IMR-90 (cell line): ENCODE measurements at regions not wholly inside any gene's neighbourhood (a gene's known extent, or its start where the extent isn't known, plus 50 kb on each side); places are given as distances from the start of the nearest gene placed in this dataset.

ENCODE experiments used
- ATAC-seq: fragments of 200-7000 bp; cut with Tn5 transposase; 2 replicates; pipeline ENCODE4 v1.9.1; 2020; ENCODE audit warnings: low read depth, mild to moderate bottlenecking, moderate library complexity
- BruUV-seq: library from RNA; stranded (reverse); fragments of 400-500 nt; replicated peaks from 2 replicates; lab custom pipeline; 2021; lab: Mats Ljungman, UMichigan
- CTCF ChIA-PET: fragments of 300-600 bp; formaldehyde crosslinking; extraction: SDS; loops from one replicate; lab custom pipeline; 2021; ENCODE audit warnings: antibody characterized with exemption; lab: Yijun Ruan, JAX
- POLR2A ChIA-PET: fragments of 300-600 bp; sonication (Branson Sonifier 250); formaldehyde crosslinking; loops from one replicate; lab custom pipeline; 2022; ENCODE audit warnings: antibody characterized with exemption; ENCODE audit not compliant: unreplicated experiment; lab: Charles Lee
- DNase-seq: peaks from one replicate; pipeline ENCODE4 v3.0.0; 2013
- H2AFZ ChIP-seq: replicated peaks from 2 replicates; pipeline ENCODE3; 2013; ENCODE audit warnings: low read length, mild to moderate bottlenecking; ENCODE audit not compliant: poor library complexity
- H2AK5ac ChIP-seq: 2 replicates; pipeline ENCODE4 v1.6.1; 2013; ENCODE audit warnings: low read depth, low read length, inconsistent platforms
- H2AK9ac ChIP-seq: replicated peaks from 2 replicates; pipeline ENCODE3; 2013; ENCODE audit warnings: mild to moderate bottlenecking, low read depth, low read length, moderate library complexity; ENCODE audit not compliant: poor library complexity
- H2BK120ac ChIP-seq: 2 replicates; pipeline ENCODE4 v1.6.1; 2013; ENCODE audit warnings: low read depth, low read length, inconsistent platforms
- H2BK15ac ChIP-seq: 3 replicates; pipeline ENCODE4 v1.6.1; 2013; ENCODE audit warnings: low read depth, low read length, inconsistent platforms
- H2BK20ac ChIP-seq: 2 replicates; pipeline ENCODE4 v1.6.1; 2013; ENCODE audit warnings: low read depth, mild to moderate bottlenecking, inconsistent platforms, low read length, moderate library complexity
- H2BK5ac ChIP-seq: 2 replicates; pipeline ENCODE4 v1.6.1; 2013; ENCODE audit warnings: mild to moderate bottlenecking, low read depth, low read length, inconsistent platforms; ENCODE audit not compliant: poor library complexity, severe bottlenecking
- H3K14ac ChIP-seq: replicated peaks from 2 replicates; pipeline ENCODE4 v1.6.1; 2013; ENCODE audit warnings: low read depth, low read length, inconsistent platforms
- H3K18ac ChIP-seq: 2 replicates; pipeline ENCODE4 v1.6.1; 2013; ENCODE audit warnings: low read depth, low read length, control low read depth
- H3K23ac ChIP-seq: 2 replicates; pipeline ENCODE4 v1.6.1; 2013; ENCODE audit warnings: low read depth, low read length, inconsistent platforms
- H3K27ac ChIP-seq: 2 replicates; pipeline ENCODE4 v1.5.1; 2013; ENCODE audit warnings: mild to moderate bottlenecking, control low read depth, low read length; ENCODE audit not compliant: insufficient read depth
- H3K27me3 ChIP-seq: 2 replicates; pipeline ENCODE4 v1.6.1; 2013; ENCODE audit warnings: low read length; ENCODE audit not compliant: control insufficient read depth, insufficient read depth
- H3K36me3 ChIP-seq: 2 replicates; pipeline ENCODE4 v1.6.1; 2013; ENCODE audit warnings: low read length, mixed read lengths; ENCODE audit not compliant: control insufficient read depth, insufficient read depth
- H3K4ac ChIP-seq: 2 replicates; pipeline ENCODE4 v1.6.1; 2013; ENCODE audit warnings: low read depth, low read length, inconsistent platforms
- H3K4me1 ChIP-seq: 2 replicates; pipeline ENCODE4 v1.6.1; 2013; ENCODE audit warnings: low read length, mixed read lengths; ENCODE audit not compliant: control insufficient read depth, insufficient read depth
- H3K4me2 ChIP-seq: 2 replicates; pipeline ENCODE4 v1.6.1; 2013; ENCODE audit warnings: low read depth, mild to moderate bottlenecking, control low read depth, low read length, moderate library complexity
- H3K4me3 ChIP-seq: 2 replicates; pipeline ENCODE4 v1.5.1; 2013; ENCODE audit warnings: low read depth, mild to moderate bottlenecking, control low read depth, low read length, moderate library complexity; ENCODE audit not compliant: insufficient read depth
- H3K56ac ChIP-seq: 2 replicates; pipeline ENCODE4 v1.6.1; 2013; ENCODE audit warnings: low read length, inconsistent platforms; ENCODE audit not compliant: insufficient read depth; ENCODE audit errors: extremely low read depth
- H3K79me1 ChIP-seq, 2 experiments: 2 replicates each; pipeline ENCODE4 v1.6.1; 2013; ENCODE audit warnings: low read length in 2 of 2, inconsistent platforms in 1 of 2, low read depth in 1 of 2
- H3K9ac ChIP-seq: 2 replicates; pipeline ENCODE4 v1.6.1; 2013; ENCODE audit warnings: low read depth, low read length, control low read depth
- H3K9me1 ChIP-seq: 2 replicates; pipeline ENCODE4 v1.6.1; 2013; ENCODE audit warnings: low read length, inconsistent platforms; ENCODE audit not compliant: insufficient read depth
- H3K9me3 ChIP-seq: 2 replicates; pipeline ENCODE4 v1.6.1; 2013; ENCODE audit warnings: low read length; ENCODE audit not compliant: control insufficient read depth, insufficient read depth
- H4K20me1 ChIP-seq: 2 replicates; pipeline ENCODE4 v1.6.1; 2013; ENCODE audit warnings: low read length, inconsistent platforms; ENCODE audit not compliant: insufficient read depth
- H4K5ac ChIP-seq: 2 replicates; pipeline ENCODE4 v1.6.1; 2013; ENCODE audit warnings: mild to moderate bottlenecking, low read depth, low read length, control low read depth
- H4K8ac ChIP-seq, 2 experiments: 2 replicates each; pipeline ENCODE4 v1.6.1; 2013; ENCODE audit warnings: low read depth in 2 of 2, low read length in 2 of 2, control low read depth in 1 of 2, inconsistent platforms in 1 of 2
- H4K91ac ChIP-seq: 2 replicates; pipeline ENCODE4 v1.6.1; 2013; ENCODE audit warnings: low read depth, low read length, inconsistent platforms; ENCODE audit not compliant: insufficient read depth
- CEBPB ChIP-seq: IDR thresholded peaks from 2 replicates; pipeline ENCODE4 v1.6.1; 2012; ENCODE audit warnings: low read depth, low read length, improper control_type of control experiment
- MAZ ChIP-seq: IDR thresholded peaks from 2 replicates; pipeline ENCODE4 v1.6.1; 2012; ENCODE audit warnings: low read depth, mild to moderate bottlenecking, low read length, improper control_type of control experiment, moderate library complexity, borderline replicate concordance
- NFE2L2 ChIP-seq: fragments of 150-350 bp; IDR thresholded peaks from 2 replicates; pipeline ENCODE4 v1.6.1; 2016; ENCODE audit warnings: low read depth, mild to moderate bottlenecking, low read length
- RAD21 ChIP-seq: IDR thresholded peaks from 2 replicates; pipeline ENCODE4 v1.6.1; 2012; ENCODE audit warnings: low read length, improper control_type of control experiment
- SMC3 ChIP-seq: fragments of 150-350 bp; IDR thresholded peaks from 2 replicates; pipeline ENCODE4 v1.6.1; 2016; ENCODE audit warnings: low read depth, mild to moderate bottlenecking, antibody characterized with exemption, low read length, moderate library complexity
- WGBS, 2 experiments: methylation state at CpG; one replicate each; pipeline versions ENCODE4 v1.1.5 to v1.1.7; 2013; ENCODE audit warnings: missing lambda C conversion rate in 2 of 2; ENCODE audit not compliant: insufficient read length in 1 of 2; ENCODE audit errors: extremely low coverage in 2 of 2; 5-methylcytosine and 5-hydroxymethylcytosine counted together
- dilution Hi-C: fragments of 300-500 bp; cut with HindIII; formaldehyde crosslinking; loops from one replicate; pipeline ENCODE4 v1.14.3; 2018; ENCODE audit warnings: low sequenced_read_pairs; ENCODE audit not compliant: unreplicated experiment
- in situ Hi-C: fragments of 300-500 bp; cut with MboI; formaldehyde crosslinking; loops from 3 replicates; pipeline ENCODE4 v1.14.3; 2019; ENCODE audit warnings: low sequenced_read_pairs, inconsistent platforms, mixed read lengths
- intact Hi-C: fragments of 100-400 bp; cut with micrococcal nuclease; formaldehyde crosslinking; loops from 2 replicates; pipeline ENCODE4 v1.10.0; 2022

GRCh38 chr21:19510057-19510456 lies 1106.5 kb upstream of the TMPRSS15 start:
- no peaks in the 10 kb centered on the region for H3K79me1 ChIP-seq
- H3K56ac ChIP-seq = no peak overlapping the region
- ChIA-PET CTCF (interaction anchor here (0.5 kb wide), 1 partner anchor 53 kb away, joined by 5 read pairs; no protein-coding TSS in a partner anchor), POLR2A (no interaction called here)
- no TSS peak for BruUV-seq
- H3K18ac ChIP-seq = no peak overlapping the region
- H2BK20ac ChIP-seq = no peak overlapping the region
- ATAC-seq (no peak), DNase-seq (no peak)
- H4K20me1 ChIP-seq = no peaks in the 10 kb centered on the region
- H2AFZ ChIP-seq = no peak overlapping the region
- H2BK15ac ChIP-seq = no peak overlapping the region
- H3K36me3 ChIP-seq = no peaks in the 10 kb centered on the region
- H4K5ac ChIP-seq = no peak overlapping the region
- H3K14ac ChIP-seq = no peak overlapping the region
- no peak overlapping the region for H3K23ac ChIP-seq
- intact Hi-C loops = no loop called here
- in situ Hi-C loops = no loop called here
- H2BK120ac ChIP-seq = no peak overlapping the region
- no peaks in the 10 kb centered on the region for H3K27me3 ChIP-seq
- no peak overlapping the region for H3K9ac ChIP-seq
- H3K4me3 ChIP-seq = no peak overlapping the region
- H2AK9ac ChIP-seq = no peak overlapping the region
- TF ChIP-seq RAD21 = no peak
- no peak for TF ChIP-seq MAZ
- TF ChIP-seq NFE2L2 = no peak
- no peak for TF ChIP-seq CEBPB
- TF ChIP-seq SMC3 = no peak
- H4K91ac ChIP-seq = no peak overlapping the region
- H3K4me1 ChIP-seq = no peaks in the 10 kb centered on the region
- H3K4ac ChIP-seq = no peak overlapping the region
- H2BK5ac ChIP-seq = no peak overlapping the region
- no peak overlapping the region for H2AK5ac ChIP-seq
- 80% methylated on average over 1 of the region's 4 CpGs; no CpG with 5 or more reads in 1 of the 2 experiments for WGBS, 2 experiments
- no peak overlapping the region for H3K4me2 ChIP-seq
- H4K8ac ChIP-seq = no peak overlapping the region
- no peaks in the 10 kb centered on the region for H3K9me1 ChIP-seq
- H3K27ac ChIP-seq = no peak overlapping the region
- peaks cover 27% of the 10 kb centered on the region for H3K9me3 ChIP-seq
- dilution Hi-C loops = no loop called here
